Fibroblast of lung (primary cell): ENCODE measurements at regions not wholly inside any gene's neighbourhood (a gene's known extent, or its start where the extent isn't known, plus 50 kb on each side); places are given as distances from the start of the nearest gene placed in this dataset.

Experiments
- EZH2 ChIP-seq: IDR thresholded peaks from 2 replicates; pipeline ENCODE4 v1.5.1; 2012; ENCODE audit warnings: low read length, control low read depth, mild to moderate bottlenecking; ENCODE audit errors: missing control alignments
- TF ChIP-seq, protein P1 (sequence below), 2 donors: IDR thresholded peaks in 1 of 2; conservative IDR thresholded peaks in 1 of 2; 1 replicate in 1 of 2; 2 replicates in 1 of 2; pipeline ENCODE4 v1.5.1; 2011 to 2012; ENCODE audit warnings: low read length in 2 of 2, control low read depth in 1 of 2, inconsistent platforms in 1 of 2, low read depth in 1 of 2, mild to moderate bottlenecking in 1 of 2

- TF ChIP-seq, protein P1, sequence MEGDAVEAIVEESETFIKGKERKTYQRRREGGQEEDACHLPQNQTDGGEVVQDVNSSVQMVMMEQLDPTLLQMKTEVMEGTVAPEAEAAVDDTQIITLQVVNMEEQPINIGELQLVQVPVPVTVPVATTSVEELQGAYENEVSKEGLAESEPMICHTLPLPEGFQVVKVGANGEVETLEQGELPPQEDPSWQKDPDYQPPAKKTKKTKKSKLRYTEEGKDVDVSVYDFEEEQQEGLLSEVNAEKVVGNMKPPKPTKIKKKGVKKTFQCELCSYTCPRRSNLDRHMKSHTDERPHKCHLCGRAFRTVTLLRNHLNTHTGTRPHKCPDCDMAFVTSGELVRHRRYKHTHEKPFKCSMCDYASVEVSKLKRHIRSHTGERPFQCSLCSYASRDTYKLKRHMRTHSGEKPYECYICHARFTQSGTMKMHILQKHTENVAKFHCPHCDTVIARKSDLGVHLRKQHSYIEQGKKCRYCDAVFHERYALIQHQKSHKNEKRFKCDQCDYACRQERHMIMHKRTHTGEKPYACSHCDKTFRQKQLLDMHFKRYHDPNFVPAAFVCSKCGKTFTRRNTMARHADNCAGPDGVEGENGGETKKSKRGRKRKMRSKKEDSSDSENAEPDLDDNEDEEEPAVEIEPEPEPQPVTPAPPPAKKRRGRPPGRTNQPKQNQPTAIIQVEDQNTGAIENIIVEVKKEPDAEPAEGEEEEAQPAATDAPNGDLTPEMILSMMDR (conservative IDR thresholded peaks at IDR 0.05 in 1 of 2, IDR thresholded peaks at IDR 0.05 in 1 of 2; ENCODE audit: low read depth in 1 of 2, low read length in 2 of 2): no peak
- TF ChIP-seq EZH2: no peak
Measured at GRCh38 chr7:34263168-34263567, 357.8 kb downstream of the BMPER start.
